Ramos (cell line): ENCODE measurements at regions not wholly inside any gene's neighbourhood (a gene's known extent, or its start where the extent isn't known, plus 50 kb on each side); places are given as distances from the start of the nearest gene placed in this dataset.
"Not testable (repeated sequence)": the region's sequence is repeated elsewhere in the genome, so short reads cannot be mapped to it uniquely, and the experiment has no call there.

ENCODE experiments used
- in situ Hi-C: fragments of 300-500 bp; cut with MboI; formaldehyde crosslinking; loops from one replicate; pipeline ENCODE4 v1.14.3; 2022; ENCODE audit warnings: low sequenced_read_pairs; ENCODE audit not compliant: unreplicated experiment

GRCh38 chr1:166304131-166304530 lies 137.3 kb upstream of the FAM78B start:
- in situ Hi-C loops: no loop called here

GRCh38 chr1:166305371-166305770 lies 138.6 kb upstream of the FAM78B start:
- in situ Hi-C loops: no loop called here

GRCh38 chr1:166307261-166308188 lies 140.7 kb upstream of the FAM78B start:
- in situ Hi-C loops: no loop called here

- in situ Hi-C loops: not testable (repeated sequence)
Measured at GRCh38 chr1:166316306-166316705, 149.5 kb upstream of the FAM78B start.

DNA sequence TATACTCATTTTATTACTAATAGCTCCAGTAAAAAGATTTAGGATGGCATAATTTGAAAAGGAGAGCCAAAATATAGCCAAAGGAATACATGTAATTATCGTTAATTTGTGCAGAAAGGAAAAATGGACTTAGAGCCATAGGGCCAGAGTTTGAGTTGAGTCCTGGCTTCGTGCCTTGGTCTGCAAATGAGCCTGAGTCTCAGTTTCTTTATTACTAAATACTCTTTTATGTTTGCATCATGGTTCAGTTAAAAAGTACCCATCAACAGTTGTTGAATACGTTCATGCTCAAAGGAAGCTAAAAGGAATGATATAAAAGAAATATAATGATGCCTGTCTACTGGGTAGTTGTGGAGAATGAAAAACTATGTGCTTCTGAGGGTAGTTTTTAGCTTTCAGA lies 155.7 kb upstream of the FAM78B start:
- in situ Hi-C loops: no loop called here

DNA sequence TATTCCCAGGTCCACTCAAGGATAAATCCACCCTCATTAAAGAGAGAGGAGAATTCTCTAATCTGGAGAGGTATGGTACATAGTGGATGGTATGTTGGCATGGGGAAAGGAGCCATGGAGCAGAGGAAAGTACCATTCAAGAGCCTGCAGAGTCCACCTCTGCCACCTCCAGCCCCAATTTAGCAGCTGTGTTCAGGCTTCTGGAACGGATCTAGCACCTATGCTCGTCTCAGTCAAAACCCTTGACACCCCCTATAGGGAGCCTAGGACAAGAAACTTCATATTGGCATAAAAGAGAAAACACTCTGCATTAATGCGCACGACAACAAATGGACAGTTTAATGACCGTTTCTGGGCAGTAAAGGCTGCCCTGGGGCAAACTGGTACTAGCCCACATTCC lies 161.1 kb upstream of the FAM78B start:
- in situ Hi-C loops: no loop called here

DNA sequence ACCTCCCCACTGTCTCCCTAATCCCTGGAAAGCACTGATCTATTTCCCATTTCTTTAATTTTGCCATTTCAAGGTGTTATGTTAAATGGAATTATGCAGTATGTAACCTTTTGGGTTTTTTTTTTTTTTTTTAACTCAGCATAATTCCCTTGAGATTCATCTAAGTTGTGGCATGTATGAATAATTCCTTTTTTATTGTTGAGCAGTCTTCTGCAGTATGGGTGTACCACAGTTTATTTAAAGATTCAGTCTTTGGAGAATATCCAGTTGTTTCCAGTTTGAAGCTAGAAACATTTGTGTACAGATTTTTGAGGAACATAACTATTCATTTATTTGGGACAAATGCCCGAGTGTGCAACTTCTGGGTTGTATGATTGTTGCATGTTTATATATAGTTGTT lies 162.2 kb upstream of the FAM78B start:
- in situ Hi-C loops: no loop called here

DNA sequence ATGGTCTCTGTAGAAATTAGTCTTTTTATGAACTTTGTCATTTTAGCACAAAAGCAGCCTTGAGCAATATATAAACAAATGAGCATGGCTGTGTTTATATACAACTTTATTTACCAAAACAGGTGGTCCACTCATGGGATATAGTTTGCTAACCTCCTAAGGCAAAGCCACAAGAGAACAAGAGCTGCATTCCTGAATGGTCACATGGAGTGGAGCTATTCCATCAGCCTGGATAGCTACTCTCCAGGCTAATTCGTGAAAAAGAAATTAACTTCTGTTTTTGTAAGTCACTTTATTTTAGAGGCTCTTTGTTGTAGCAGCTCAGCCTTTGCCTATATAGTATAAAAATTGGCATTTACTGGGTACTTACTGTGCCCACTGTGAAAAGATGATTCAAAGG lies 163.3 kb upstream of the FAM78B start:
- in situ Hi-C loops: no loop called here

- in situ Hi-C loops: no loop called here
Measured at GRCh38 chr1:166338105-166338504, 171.3 kb upstream of the FAM78B start.

DNA sequence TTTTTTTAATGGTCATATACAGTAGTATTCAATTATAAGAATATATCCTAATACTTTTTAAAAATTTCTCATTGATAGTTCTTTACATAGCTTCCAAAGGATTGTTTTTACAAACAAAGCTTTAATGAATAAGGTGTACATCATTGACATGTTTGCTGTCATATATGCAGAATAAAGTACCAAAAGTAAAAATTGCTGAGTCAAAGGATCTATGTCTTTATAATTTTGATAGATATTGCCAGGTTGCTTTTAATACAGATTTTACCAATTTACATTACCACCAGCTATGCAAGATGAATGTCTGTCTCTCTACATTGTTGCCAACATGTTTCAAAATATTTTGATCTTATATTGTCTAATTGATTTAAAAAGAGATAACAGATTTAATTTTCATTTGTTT lies 173.9 kb upstream of the FAM78B start:
- in situ Hi-C loops: no loop called here

DNA sequence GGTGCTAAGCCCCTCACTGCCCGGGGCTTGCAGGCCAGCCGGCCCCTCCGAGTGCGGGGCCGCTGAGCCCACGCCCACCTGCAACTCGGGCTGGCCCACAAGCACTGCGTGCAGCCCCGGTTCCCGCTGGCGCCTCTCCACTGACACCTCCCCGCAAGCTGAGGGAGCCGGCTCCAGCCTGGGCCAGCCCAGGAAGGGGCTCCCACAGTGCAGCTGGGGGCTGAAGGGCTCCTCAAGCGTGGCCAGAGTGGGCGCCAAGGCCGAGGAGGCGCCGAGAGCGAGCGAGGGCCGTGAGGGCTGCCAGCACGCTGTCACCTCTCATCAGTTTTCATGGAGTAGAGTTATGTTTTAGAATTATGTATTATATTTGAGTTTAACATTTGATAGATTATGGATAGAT lies 176.5 kb upstream of the FAM78B start:
- in situ Hi-C loops: no loop called here

DNA sequence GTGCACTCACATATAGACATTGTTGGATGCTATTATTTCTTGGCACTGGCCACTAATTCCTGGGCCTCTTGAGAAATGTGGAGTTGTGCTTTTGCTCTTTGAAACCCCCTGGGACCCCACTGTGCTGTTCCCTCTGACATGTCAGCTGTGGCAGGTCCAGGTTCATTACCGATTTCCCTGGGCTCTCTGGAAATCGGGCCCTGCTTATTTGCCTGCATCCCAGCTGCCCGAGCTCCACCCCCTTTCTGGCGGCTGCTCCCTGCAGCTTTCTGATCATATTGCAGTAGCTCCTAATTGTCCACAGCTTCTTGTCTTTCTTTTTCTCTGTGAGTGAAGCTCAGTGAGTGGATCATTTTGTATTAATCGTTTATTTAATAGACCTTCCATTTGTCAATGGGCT lies 183.7 kb upstream of the FAM78B start:
- in situ Hi-C loops: no loop called here

- in situ Hi-C loops: no loop called here
Measured at GRCh38 chr1:166351676-166352075, 184.9 kb upstream of the FAM78B start.

DNA sequence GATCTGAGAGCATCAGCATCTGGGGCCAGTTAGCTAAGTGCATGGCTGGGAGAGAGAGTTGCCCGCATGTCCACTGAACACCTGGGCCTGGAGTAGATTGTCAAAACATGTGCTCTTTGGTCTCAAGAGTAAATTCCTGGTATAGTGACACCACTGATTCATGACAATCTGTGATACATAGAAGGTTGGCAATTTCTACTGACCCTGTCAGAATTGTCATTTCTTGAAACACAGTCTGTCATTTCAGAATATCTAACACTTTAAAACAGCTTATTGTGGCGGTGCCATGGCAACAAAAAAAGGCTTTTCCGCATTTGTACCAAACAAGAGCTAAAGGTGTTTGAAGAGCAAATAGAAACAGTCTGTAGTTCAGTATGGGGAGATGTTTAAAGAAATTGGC lies 186.4 kb upstream of the FAM78B start:
- in situ Hi-C loops: no loop called here

DNA sequence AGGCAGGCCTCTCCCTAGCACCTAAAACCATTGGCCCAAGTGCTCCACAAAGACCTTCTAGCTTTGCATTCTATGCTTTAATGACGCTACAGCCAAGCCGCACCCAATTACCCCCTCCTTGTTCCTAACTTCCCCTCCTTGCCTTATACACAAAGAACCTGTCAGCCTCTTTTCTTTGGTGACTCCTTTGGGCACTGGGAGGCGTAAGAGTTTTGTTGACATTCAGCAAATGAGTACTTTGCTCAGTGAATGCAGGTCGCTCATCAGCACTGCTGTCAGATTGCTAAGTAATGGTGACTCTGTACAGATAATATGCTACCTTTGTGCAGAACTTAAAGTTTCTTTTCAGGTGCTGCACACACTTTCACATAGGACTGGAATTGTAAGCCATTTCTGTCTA lies 187.6 kb upstream of the FAM78B start:
- in situ Hi-C loops: no loop called here

DNA sequence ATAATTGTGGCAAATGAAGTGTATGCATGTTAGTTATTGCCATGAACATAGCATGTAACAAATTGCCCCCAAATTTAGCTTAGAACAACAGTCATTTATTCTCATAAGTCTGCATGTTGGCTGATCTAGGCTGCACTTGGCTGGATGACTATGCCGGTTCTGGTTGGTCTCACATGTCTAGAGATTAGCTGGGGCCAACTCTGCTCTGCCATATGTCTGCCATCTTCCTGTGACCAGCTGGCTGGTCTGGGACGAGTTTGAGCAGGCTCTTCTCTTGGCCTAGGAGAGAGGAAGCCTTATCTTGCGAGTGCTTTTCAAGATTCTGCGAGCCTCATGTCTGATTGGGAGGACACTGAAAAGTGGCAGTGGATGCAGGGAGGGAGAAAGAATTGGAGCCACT lies 198.3 kb upstream of the FAM78B start:
- in situ Hi-C loops: no loop called here

- in situ Hi-C loops: no loop called here
Measured at GRCh38 chr1:166368030-166368429, 201.2 kb upstream of the FAM78B start.

DNA sequence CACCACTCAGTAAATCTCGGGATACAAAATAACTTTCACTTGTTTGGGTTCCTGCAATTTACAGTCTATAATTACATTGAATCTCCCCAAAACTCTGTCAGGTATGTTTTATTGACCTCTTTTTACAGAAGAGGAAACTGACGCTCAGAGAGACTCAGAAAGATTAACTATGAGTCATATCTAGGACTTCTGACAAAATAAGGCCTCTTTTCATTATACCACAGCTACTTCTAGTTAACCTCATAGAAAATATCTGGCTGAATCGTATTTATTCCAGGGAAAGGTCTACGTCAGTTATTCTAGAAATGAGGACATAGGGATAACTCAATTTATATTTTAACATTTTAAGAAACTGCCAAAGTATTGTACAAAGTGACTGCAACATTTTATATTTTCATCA lies 211.1 kb upstream of the FAM78B start:
- in situ Hi-C loops: no loop called here

DNA sequence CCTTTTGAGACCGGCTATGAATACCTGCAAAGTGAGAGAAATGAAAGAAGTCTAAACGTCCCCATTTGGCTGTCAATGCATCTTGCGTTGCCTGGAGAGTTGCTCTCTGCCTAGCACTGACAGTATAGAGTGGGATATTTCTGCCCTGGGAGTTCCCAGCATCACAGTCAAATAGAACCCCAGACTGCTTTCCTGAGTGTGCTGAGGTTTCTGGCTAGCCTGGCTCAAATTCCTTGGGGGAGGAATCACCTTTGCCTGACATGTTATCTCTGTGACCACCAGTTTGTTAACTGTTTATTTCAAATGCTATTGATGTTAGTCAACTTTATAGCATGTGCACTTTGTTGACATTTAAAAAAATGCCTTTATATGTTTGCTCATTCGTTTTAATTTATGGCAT lies 212.0 kb upstream of the FAM78B start:
- in situ Hi-C loops: no loop called here

DNA sequence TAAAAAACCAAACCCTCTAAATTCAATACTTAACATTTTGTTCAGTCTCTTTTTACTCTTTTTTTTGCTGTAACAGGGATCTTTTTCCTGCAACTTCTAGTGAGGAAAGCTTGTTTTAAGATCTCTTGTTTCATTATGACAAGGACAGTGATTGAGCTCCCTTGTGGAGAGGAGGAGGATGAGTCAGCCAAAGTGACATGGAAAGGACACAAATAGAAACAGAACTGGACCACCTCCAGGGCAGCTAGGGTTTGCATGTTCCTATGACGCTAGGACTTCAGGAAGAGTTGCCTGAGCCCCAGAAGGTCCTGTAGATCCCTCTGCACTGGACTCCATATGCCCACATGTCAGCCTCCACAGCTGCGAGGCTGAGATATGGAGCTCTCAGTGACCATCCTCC lies 212.6 kb upstream of the FAM78B start:
- in situ Hi-C loops: no loop called here

GRCh38 chr1:166383137-166383536 lies 216.3 kb upstream of the FAM78B start:
- in situ Hi-C loops: no loop called here

DNA sequence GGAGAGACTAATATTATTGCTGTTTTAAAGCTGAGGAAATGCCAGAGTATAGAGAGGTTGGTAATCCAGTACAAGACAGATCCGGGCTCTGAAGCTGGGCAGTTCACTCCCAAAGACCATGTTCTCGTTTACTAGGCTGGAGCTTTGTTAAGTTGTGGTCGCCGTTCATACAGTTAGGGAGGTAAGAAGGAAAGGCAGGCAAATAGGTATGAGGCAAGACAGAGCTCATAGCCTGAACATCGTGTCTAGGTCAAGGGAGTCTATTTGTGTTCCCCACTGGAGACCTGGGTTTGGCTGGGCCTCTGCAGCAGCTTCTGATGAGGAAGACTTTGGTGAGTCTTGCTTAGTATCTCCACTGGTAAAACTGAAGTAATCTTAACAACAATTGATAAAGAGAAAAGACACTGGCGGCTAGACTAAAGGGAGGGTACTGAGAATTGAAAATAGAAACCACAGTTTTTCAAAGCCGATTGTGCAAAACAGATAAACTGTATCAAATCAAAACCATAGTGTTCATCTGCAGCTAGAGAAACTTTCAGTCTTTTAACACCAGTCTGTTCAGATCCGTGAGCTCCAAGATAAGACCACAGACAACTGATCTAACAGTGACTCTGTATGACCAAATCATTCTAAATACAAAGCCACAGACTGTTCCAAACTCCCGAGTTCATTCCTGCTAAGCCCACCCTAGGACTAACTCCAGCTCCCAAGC lies 217.0 kb upstream of the FAM78B start:
- in situ Hi-C loops: no loop called here
